Suprapubic skin (tissue), 4 donors: ENCODE measurements at regions not wholly inside any gene's neighbourhood (a gene's known extent, or its start where the extent isn't known, plus 50 kb on each side); places are given as distances from the start of the nearest gene placed in this dataset.

Experiments
- DNase-seq, 2 donors: peaks; one replicate each; pipeline ENCODE4 v3.0.0-alpha.2; 2019; ENCODE audit warnings: low spot score in 2 of 2
- H3K27ac ChIP-seq: fragments of 200-600 bp; sonication (generic); one replicate; pipeline ENCODE4 v1.5.1; 2019
- H3K27me3 ChIP-seq: fragments of 200-600 bp; sonication (generic); one replicate; pipeline ENCODE4 v1.5.1; 2019
- H3K36me3 ChIP-seq: fragments of 200-600 bp; sonication (generic); one replicate; pipeline ENCODE4 v1.5.1; 2019
- H3K4me1 ChIP-seq: fragments of 200-600 bp; sonication (generic); one replicate; pipeline ENCODE4 v1.5.1; 2019
- H3K4me3 ChIP-seq: fragments of 200-600 bp; sonication (generic); one replicate; pipeline ENCODE4 v1.5.1; 2019; ENCODE audit warnings: mild to moderate bottlenecking
- H3K9me3 ChIP-seq: fragments of 200-600 bp; sonication (generic); one replicate; pipeline ENCODE4 v1.5.1; 2019
- EP300 ChIP-seq: sonication (generic); formaldehyde crosslinking; IDR thresholded peaks from one replicate; pipeline ENCODE4 v1.6.1; 2017; ENCODE audit warnings: antibody characterized with exemption
- POLR2A ChIP-seq, 2 donors: fragments of 450-650 bp; IDR thresholded peaks; one replicate each; pipeline ENCODE4 v1.6.1; 2017; ENCODE audit warnings: antibody characterized with exemption in 2 of 2, mild to moderate bottlenecking in 2 of 2, moderate library complexity in 2 of 2
- POLR2AphosphoS5 ChIP-seq, 3 donors: sonication (generic); formaldehyde crosslinking; IDR thresholded peaks; one replicate each; pipeline ENCODE4 v1.6.1; 2017; ENCODE audit warnings: antibody characterized with exemption in 3 of 3
- WGBS: methylation state at CpG from one replicate; pipeline ENCODE4 v1.1.5; 2018; 5-methylcytosine and 5-hydroxymethylcytosine counted together
- TF ChIP-seq, protein P1 (sequence below), 2 donors: fragments of 200-600 bp in 1 of 2; fragments of 450-650 bp in 1 of 2; sonication (generic) in 1 of 2; IDR thresholded peaks; one replicate each; pipeline ENCODE4 v1.5.1; 2016 to 2019; ENCODE audit warnings: antibody characterized with exemption in 2 of 2, mild to moderate bottlenecking in 1 of 2, moderate library complexity in 1 of 2

DNA sequence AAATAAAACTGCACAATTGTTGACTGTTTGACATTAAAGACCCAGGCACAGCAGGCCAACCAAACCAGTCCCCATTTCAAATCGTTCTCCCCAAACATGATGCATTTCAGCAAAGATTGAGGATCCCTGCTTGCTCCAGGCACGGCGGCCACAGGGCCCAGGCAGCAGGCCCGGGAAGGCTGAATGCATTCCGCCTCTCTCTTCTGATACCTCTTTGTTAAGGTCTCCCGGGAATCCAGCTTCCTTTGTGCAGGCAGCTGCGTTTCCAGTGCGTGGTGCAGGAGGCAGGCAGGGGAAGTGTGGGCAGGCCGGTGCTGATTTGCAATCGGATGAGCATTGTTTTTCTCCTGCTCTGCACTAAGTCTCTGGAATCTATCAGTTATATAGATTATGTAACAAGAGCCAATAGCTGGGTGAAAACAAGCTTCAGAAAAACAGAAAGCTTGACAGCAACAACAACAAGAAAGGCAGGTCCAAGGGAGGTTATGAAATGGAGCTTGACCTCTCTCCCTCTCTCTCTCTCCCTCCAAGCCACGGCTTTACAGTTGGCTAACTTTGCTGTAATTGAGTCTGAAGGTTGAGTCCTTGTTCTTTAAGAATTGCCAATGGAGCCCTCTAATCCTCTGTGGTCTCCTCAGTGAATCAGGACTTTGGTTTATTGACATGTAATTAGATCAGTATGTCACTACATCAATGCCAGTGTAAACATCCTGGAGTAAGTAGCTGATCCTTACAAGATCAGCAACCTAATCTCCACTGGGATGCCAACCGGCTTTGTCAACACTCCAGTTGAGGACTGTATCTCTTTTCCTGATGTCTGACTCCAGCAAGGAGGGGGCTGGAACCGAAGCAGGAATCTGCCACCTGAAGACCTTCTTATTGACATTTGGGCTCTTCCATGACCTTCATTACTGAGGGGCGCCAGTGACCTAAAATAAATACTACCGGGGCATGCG, 338.0 kb downstream of the TEX29 start:
- no peaks in the 10 kb centered on the region for H3K9me3 ChIP-seq
- DNase-seq, result peak in 1 of 2 donors; percentile 62
- no peaks in the 10 kb centered on the region for H3K4me1 ChIP-seq
- no peak overlapping the region for H3K4me3 ChIP-seq
- peaks cover 13% of the 10 kb centered on the region for H3K27me3 ChIP-seq
- TF ChIP-seq, protein P1, sequence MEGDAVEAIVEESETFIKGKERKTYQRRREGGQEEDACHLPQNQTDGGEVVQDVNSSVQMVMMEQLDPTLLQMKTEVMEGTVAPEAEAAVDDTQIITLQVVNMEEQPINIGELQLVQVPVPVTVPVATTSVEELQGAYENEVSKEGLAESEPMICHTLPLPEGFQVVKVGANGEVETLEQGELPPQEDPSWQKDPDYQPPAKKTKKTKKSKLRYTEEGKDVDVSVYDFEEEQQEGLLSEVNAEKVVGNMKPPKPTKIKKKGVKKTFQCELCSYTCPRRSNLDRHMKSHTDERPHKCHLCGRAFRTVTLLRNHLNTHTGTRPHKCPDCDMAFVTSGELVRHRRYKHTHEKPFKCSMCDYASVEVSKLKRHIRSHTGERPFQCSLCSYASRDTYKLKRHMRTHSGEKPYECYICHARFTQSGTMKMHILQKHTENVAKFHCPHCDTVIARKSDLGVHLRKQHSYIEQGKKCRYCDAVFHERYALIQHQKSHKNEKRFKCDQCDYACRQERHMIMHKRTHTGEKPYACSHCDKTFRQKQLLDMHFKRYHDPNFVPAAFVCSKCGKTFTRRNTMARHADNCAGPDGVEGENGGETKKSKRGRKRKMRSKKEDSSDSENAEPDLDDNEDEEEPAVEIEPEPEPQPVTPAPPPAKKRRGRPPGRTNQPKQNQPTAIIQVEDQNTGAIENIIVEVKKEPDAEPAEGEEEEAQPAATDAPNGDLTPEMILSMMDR (IDR thresholded peaks at IDR 0.05), result no peak
- TF ChIP-seq POLR2AphosphoS5 (IDR thresholded peaks at IDR 0.05) (no peak), POLR2A (IDR thresholded peaks at IDR 0.05) (no peak), EP300 (no peak)
- 59% methylated on average over 16 of the region's 16 CpGs for WGBS
- no peaks in the 10 kb centered on the region for H3K36me3 ChIP-seq
- no peak overlapping the region for H3K27ac ChIP-seq

DNA sequence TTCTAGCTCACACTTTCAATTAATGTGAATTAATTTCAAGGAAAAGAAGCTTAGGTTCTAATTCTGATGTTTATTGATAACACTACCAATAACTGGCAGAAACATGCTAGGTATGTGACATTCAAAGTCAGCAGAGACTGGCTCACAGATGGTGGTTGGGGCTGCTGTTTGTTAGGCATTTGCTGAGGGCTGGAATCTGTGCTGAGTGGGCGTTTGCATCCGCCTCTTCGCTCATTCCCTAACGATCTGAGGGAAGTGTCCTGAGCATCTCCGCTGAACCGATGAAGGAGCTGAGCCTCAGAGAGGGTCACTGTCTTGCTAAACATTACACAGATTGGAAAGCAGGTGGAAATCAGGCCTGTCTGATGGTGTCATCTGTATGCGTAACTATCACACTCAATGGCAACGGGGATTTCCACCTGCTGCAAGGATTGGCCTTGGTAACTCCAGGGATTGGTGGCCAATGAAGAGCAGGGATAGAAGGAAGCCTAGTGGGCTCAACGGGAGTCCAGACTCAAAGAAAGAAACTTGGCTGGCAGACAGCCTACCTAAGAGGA, 338.9 kb downstream of the TEX29 start:
- no peak overlapping the region for H3K27ac ChIP-seq
- no peaks in the 10 kb centered on the region for H3K36me3 ChIP-seq
- WGBS, result 75% methylated on average over 9 of the region's 9 CpGs
- H3K27me3 ChIP-seq, result peaks cover 10% of the 10 kb centered on the region
- no peak for TF ChIP-seq POLR2A (IDR thresholded peaks at IDR 0.05)
- no peak for TF ChIP-seq EP300
- TF ChIP-seq, protein P1 (IDR thresholded peaks at IDR 0.05), result no peak
- no peak for TF ChIP-seq POLR2AphosphoS5 (IDR thresholded peaks at IDR 0.05)
- no peaks in the 10 kb centered on the region for H3K9me3 ChIP-seq
- H3K4me1 ChIP-seq, result no peaks in the 10 kb centered on the region
- peak in 1 of 2 donors; percentile 26 for DNase-seq
- H3K4me3 ChIP-seq, result no peak overlapping the region

DNA sequence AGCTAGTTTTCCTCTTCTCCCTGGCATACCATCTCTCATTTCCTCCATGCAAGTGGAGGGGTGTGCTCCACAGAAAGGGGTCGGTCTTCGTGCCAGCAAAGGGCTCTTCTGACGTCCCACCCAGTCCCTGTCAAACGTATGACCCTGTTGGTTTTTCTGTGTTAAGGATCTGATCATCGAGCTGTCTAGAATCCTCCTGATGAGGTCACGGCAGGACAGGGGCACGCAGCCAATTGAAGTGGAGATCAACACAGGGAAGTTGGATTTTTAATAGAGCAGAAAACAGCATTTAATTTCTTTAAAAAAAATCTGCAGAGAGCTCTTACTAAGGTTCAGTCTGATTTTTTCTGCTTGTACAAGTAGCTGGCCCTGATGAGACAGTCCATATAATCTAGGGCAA, 339.4 kb downstream of the TEX29 start:
- no peak overlapping the region for H3K4me3 ChIP-seq
- 80% methylated on average over 3 of the region's 7 CpGs for WGBS
- no peaks in the 10 kb centered on the region for H3K9me3 ChIP-seq
- H3K4me1 ChIP-seq, result no peaks in the 10 kb centered on the region
- TF ChIP-seq, protein P1 (IDR thresholded peaks at IDR 0.05), result no peak
- TF ChIP-seq EP300 (no peak), POLR2AphosphoS5 (IDR thresholded peaks at IDR 0.05) (no peak), POLR2A (IDR thresholded peaks at IDR 0.05) (no peak)
- peak in 1 of 2 donors; percentile 21 for DNase-seq
- peaks cover 4% of the 10 kb centered on the region for H3K27me3 ChIP-seq
- no peaks in the 10 kb centered on the region for H3K36me3 ChIP-seq
- no peak overlapping the region for H3K27ac ChIP-seq

DNA sequence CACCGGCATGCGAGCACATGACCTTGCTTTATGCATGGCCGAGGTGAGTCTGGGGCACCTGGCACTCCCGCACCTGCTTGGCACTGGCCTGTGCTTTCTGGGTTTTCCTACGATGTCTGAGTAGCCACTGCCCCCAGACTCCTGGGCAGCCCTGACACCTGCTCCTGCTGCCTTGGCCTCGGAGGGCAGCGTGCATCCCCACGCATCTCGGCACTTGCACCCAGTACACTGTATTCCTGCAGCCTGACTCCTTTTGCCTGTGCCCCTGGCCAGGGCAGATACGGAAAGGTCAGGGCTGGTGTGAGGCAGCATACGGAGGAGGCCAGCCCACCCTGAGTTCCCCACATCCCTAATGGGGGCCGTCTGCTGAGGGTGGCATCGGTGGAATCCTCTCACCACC, 340.6 kb downstream of the TEX29 start:
- Histone ChIP-seq H3K4me3 (no peak overlapping the region), H3K4me1 (no peaks in the 10 kb centered on the region), H3K27ac (no peak overlapping the region), H3K9me3 (no peaks in the 10 kb centered on the region), H3K27me3 (no peaks in the 10 kb centered on the region), H3K36me3 (no peaks in the 10 kb centered on the region)
- WGBS, result 97% methylated on average over 9 of the region's 13 CpGs
- peak in 1 of 2 donors; percentile 65 for DNase-seq
- TF ChIP-seq POLR2AphosphoS5 (IDR thresholded peaks at IDR 0.05) (no peak), EP300 (no peak), POLR2A (IDR thresholded peaks at IDR 0.05) (no peak)
- TF ChIP-seq, protein P1 (IDR thresholded peaks at IDR 0.05), result no peak

DNA sequence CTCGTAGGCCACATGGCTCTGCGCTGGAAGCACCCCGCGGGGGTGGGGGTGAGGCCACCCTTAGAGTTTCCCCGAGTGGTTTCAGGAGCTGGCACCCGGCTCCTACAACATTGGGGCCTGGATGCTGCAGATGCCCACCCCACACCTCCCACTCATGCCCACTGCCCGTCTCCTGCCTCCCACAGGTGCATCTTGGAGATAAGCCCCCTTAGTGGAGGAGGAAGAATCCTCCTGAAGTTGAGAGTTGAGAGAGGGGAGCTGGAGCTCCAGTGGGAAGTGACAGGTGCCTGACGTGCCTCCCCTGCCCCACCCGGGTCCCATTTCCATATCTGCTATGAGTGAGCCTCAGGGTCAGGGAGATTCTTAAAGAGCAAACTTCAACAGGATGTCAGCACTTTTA, 341.3 kb downstream of the TEX29 start:
- Histone ChIP-seq H3K36me3 (no peaks in the 10 kb centered on the region), H3K27me3 (no peaks in the 10 kb centered on the region), H3K4me3 (no peak overlapping the region), H3K4me1 (no peaks in the 10 kb centered on the region), H3K9me3 (no peaks in the 10 kb centered on the region), H3K27ac (no peak overlapping the region)
- no peak for TF ChIP-seq EP300
- no peak for TF ChIP-seq POLR2A (IDR thresholded peaks at IDR 0.05)
- TF ChIP-seq, protein P1 (IDR thresholded peaks at IDR 0.05), result no peak
- no peak for TF ChIP-seq POLR2AphosphoS5 (IDR thresholded peaks at IDR 0.05)
- WGBS, result 83% methylated on average over 1 of the region's 9 CpGs
- peak in 1 of 2 donors; percentile 50 for DNase-seq
